NCI-H748 (cell line): ENCODE measurements at regions not wholly inside any gene's neighbourhood (a gene's known extent, or its start where the extent isn't known, plus 50 kb on each side); places are given as distances from the start of the nearest gene placed in this dataset.
A peak's percentile ranks its signal among the peaks of the same experiment; 100 is the strongest.
"Not testable (repeated sequence)": the region's sequence is repeated elsewhere in the genome, so short reads cannot be mapped to it uniquely, and the experiment has no call there.

Experiments used
- DNase-seq: peaks from one replicate; lab custom pipeline; 2025; ENCODE audit not compliant: unreplicated experiment; lab: John Stamatoyannopoulos, UW

- DNase-seq, result no peak
These were observed 121.6 kb upstream of the FAT1 start for GRCh38 chr4:186845137-186845842.

DNA sequence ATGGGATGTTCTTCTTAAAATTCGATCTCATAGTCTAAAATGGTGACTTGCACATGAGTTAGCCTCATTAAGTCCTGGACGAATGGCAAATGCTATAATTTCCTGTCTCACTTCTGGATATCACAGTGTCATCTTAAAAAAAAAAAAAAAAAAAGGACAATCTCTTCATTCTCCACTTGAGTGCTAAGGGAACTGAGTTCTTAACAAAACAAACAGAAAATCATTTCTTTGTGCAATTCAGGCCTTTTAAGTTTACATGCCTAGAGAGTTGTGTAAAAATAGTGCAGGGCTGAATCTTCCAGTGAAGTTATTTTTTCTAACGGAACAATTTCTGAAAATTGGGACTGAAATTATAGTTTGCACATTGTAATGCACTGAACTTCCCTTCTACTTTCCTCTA, 122.8 kb upstream of the FAT1 start:
- DNase-seq, result no peak

DNA sequence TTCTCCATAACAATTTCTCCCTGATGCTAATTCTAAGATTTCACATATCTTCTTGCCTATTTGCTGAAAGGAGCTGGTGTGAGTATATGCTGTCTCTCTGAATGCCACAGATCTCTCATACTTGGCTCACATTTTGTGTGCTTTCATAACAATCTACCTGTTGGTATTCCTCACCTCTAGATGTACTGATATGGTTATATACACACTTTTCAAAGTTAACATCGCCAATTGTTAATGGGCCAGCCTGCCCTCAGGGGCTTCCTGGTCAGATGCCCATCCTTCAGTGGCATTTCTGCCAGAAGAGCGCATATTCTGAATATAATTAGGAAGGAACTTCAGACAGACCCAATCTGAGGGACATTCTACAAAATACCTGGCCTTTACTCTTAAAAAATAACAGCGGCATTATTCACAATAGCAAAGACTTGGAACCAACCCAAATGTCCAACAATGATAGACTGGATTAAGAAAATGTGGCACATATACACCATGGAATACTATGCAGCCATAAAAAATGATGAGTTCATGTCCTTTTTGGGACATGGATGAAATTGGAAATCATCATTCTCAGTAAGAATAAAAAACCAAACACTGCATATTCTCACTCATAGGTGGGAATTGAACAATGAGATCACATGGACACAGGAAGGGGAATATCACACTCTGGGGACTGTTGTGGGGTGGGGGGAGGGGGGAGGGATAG, 123.9 kb upstream of the FAT1 start:
- not testable (repeated sequence) for DNase-seq

GRCh38 chr4:186848437-186848836, 124.8 kb upstream of the FAT1 start:
- DNase-seq, result no peak

GRCh38 chr4:186851291-186852072, 127.8 kb upstream of the FAT1 start:
- DNase-seq, result no peak

GRCh38 chr4:186852073-186852420, 128.4 kb upstream of the FAT1 start:
- no peak for DNase-seq

- DNase-seq, result no peak
These were observed 129.3 kb upstream of the FAT1 start for GRCh38 chr4:186852964-186853391.

DNA sequence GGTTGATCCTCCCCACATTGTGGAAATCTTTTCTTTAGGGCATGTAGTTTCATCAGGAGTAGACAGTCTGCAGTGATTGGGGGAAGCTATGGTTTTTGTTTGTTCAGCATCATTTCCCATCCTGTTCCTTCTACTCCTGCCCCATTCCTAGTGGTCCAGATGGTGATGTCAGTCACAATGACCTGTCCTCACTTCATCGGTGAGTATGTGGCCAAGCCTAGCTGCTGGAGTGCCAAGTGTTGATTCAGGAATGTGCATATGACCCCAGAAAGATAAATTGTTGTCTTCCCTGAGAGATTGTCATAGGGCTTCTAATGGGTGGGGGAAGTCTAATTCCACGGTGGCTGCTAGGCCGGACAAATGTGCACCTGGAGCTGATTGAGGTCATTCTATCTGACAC, 130.6 kb upstream of the FAT1 start:
- no peak for DNase-seq

- DNase-seq, result no peak
These were observed 131.5 kb upstream of the FAT1 start for GRCh38 chr4:186855111-186855510.

DNA sequence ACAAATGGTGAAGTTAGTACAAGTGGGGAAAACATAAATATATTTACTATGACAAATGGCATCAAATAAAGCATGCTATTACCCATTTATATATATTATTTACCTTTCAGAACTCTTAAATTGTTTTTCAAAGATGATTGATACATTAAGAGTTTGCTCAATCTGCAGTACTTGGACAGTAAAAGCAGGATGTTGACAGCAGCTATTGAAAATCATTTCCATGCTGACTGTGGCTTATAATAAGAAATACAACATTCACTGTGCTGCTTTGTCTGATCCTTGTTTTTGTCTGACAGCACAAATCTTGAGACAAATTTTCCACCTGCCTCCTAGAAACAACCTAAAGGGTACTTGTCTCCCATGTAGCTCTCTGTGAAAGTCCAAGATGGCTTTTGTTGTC, 134.1 kb upstream of the FAT1 start:
- DNase-seq, result no peak

DNA sequence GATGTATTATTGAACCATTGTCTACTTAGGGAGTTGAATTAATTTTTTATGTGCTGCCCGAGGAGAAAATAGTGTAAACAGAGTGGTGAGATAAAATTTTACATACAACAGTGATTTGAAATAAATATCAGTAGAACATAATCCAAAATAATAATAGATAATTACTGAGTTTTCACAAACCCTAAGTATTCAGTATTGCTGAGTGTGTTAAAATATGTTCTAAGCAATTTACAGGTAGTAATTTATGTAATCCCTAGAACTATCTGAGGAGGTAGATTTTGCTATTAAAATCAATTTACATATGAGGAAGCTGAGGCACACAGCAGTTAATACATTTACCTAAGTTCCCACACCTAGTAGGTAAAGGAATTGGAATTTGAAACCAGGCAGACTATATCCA, 134.7 kb upstream of the FAT1 start:
- DNase-seq, result no peak

- no peak for DNase-seq
These were observed 135.8 kb upstream of the FAT1 start for GRCh38 chr4:186859420-186859819.

DNA sequence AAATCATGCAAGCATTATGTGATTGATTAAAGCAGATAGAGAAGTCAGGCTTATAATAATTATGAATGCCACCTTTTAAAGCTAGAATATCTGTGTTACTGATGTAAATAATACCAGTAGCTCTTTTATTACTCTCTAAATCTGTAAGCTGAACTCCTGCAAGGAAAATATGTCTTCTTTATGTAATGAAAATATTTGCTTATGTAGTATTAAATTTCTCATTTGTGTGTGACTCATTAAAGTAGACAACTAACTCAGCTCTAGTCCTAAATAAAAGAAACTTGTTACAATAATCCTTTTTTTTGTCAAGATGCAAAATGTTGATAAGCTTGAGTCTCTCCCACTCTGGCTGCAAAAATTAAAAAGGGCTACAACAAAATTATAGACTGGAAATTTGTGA, 137.7 kb upstream of the FAT1 start:
- no peak for DNase-seq

GRCh38 chr4:186871856-186872255, 148.2 kb upstream of the FAT1 start:
- no peak for DNase-seq

GRCh38 chr4:186873095-186873494, 149.4 kb upstream of the FAT1 start:
- not testable (repeated sequence) for DNase-seq

DNA sequence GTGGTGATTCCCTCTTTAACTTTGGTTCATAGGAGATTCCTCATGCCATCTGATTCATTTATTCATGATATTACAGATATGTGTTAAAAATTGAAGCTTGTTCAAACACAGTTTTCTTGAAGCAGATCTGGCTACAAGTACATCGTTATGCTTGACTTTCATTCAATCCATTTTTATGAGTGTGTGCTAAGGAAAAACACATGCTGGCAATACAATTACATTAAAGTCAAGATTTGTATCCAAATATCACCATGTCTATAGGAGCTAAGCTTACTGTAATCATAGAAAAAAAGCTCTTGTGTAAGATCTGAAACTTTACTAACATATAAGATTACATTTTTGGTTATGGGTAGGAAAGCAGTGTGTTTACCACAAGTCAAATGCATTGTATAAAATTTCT, 151.8 kb upstream of the FAT1 start:
- no peak for DNase-seq

GRCh38 chr4:186876961-186877626, 153.4 kb upstream of the FAT1 start:
- DNase-seq, result no peak

GRCh38 chr4:186878203-186878776, 154.6 kb upstream of the FAT1 start:
- DNase-seq, result no peak

DNA sequence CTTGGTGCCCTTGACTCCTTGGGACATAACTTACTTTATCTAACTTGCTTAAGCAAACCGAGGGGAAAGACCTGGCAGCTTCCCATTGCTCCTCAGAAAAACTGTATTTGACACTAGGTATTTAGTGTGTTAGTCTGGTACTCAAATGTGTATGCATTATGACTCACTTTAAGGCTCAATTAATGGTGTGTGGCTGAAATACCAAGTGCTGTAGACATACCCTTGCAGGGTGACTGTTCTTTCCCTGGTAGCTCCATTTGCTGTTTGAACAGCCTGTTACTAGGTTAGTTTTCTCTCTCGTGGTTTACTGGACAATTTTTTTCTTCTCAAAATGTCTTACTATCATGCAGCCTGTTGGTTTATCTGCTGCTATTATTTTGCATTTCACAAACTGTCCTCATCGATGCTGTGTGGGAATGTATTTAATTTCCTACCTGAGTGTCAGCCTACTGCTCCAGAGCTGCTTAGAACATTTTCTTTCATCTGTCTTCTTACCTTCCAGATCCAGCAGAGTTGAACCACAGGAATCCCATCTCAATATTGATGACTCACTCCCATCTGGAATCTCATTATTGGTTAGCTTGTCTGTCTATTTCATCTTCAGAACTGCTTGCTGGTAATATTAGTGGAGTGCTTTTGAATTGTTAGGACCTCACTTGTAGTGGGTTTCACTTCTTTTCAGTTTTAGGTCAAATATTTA, 158.0 kb upstream of the FAT1 start:
- DNase-seq, result no peak

DNA sequence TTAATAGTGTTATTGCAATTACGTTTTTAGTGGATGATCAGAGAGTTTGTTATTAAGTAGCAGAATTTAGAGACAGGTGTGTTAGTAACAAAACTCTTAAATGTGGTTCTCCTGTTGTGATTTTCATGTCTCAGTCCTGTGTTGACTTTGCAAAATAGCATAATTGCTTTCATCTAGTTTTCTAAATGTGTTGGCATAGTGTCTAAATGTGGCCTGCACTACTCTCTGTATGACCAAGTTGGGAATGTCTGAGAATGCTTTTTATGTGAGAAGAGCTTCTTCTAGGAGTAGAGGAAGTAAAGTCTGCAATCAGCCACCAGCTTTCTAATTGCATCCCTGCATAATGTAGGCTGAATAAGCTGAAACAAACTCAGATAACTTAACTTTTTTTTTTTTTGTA, 158.6 kb upstream of the FAT1 start:
- peak; percentile 11 for DNase-seq

DNA sequence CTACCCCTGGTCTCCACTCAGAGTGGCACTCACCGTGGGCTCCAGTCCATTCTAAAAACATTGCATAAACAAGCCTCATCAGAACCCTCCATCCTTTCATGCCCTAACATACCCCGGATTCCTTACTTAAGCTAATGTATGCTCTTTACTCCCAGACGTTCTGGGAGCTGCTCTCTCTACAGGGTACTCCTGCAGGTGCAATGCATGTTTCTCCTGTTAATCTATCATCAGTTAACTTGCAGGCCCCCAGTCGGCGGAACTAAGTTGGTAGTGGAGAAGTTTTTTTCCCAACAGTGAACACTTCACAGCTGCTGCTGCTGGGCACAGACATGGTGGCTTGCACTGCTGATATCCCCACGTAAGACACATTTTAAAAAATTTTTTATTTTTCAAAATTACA, 161.6 kb upstream of the FAT1 start:
- DNase-seq, result no peak
